ENCODE measurements at regions not wholly inside any gene's neighbourhood (a gene's known extent, or its start where the extent isn't known, plus 50 kb on each side); places are given as distances from the start of the nearest gene placed in this dataset.

- no peaks in the 10 kb centered on the region for H4K20me1 ChIP-seq (ENCODE audit: insufficient read depth)
- H3K27ac ChIP-seq (ENCODE audit: low read depth in 2 of 2, low read length in 1 of 2): no peak overlapping the region
- H2AFZ ChIP-seq (ENCODE audit: low read depth): no peak overlapping the region
- H3K4me2 ChIP-seq: no peak overlapping the region
- H3K9me3 ChIP-seq: no peaks in the 10 kb centered on the region
- 95% methylated on average over 1 of the region's 1 CpG for WGBS (ENCODE audit: low lambda C conversion rate)
- H3K4me3 ChIP-seq (ENCODE audit: low read depth in 2 of 2, low read length in 1 of 2): no peak overlapping the region
- no peaks in the 10 kb centered on the region for H3K36me3 ChIP-seq (replicated peaks in 1 of 2; ENCODE audit: control insufficient read depth in 1 of 2, insufficient read depth in 2 of 2, low read length in 1 of 2)
- H3K4me1 ChIP-seq (ENCODE audit: control insufficient read depth in 1 of 2, insufficient read depth in 2 of 2, low read depth in 1 of 2, low read length in 1 of 2): peaks cover 0 to 4% of the 10 kb centered on the region in 2 experiments; a peak in 1 of 4 replicates
- POLR2A ChIA-PET: no interaction called here
- no peak overlapping the region for H3K9ac ChIP-seq
- no peak for DNase-seq
- no peaks in the 10 kb centered on the region for H3K27me3 ChIP-seq (ENCODE audit: insufficient read depth)
- H3K9me2 ChIP-seq: no peaks in the 10 kb centered on the region
- no peaks in the 10 kb centered on the region for H3K79me2 ChIP-seq (ENCODE audit: insufficient read depth)
- CTCF ChIA-PET: no interaction called here
- no peak for TF ChIP-seq SIN3A (IDR thresholded peaks at IDR 0.05; ENCODE audit: borderline replicate concordance, low read depth, low read length)
- TF ChIP-seq JUND (IDR thresholded peaks at IDR 0.05): no peak
- no peak for TF ChIP-seq YY1 (IDR thresholded peaks at IDR 0.05; ENCODE audit: low read depth)
- no peak for TF ChIP-seq GABPA (IDR thresholded peaks at IDR 0.05; ENCODE audit: low read depth)
- TF ChIP-seq CHD2 (IDR thresholded peaks at IDR 0.05; ENCODE audit: low read length, partially characterized antibody): no peak
- no peak for TF ChIP-seq RXRA (IDR thresholded peaks at IDR 0.05; ENCODE audit: borderline replicate concordance, low read depth)
- no peak for TF ChIP-seq EP300 (IDR thresholded peaks at IDR 0.05; ENCODE audit: borderline replicate concordance in 1 of 2, low read depth in 1 of 2, low read length in 1 of 2)
- no peak for TF ChIP-seq RAD21 (IDR thresholded peaks at IDR 0.05; ENCODE audit: low read length)
- no peak for TF ChIP-seq MXI1 (IDR thresholded peaks at IDR 0.05; ENCODE audit: low read depth, low read length)
- no peak for TF ChIP-seq NRF1 (IDR thresholded peaks at IDR 0.05; ENCODE audit: low read depth, low read length)
- TF ChIP-seq, protein P1, sequence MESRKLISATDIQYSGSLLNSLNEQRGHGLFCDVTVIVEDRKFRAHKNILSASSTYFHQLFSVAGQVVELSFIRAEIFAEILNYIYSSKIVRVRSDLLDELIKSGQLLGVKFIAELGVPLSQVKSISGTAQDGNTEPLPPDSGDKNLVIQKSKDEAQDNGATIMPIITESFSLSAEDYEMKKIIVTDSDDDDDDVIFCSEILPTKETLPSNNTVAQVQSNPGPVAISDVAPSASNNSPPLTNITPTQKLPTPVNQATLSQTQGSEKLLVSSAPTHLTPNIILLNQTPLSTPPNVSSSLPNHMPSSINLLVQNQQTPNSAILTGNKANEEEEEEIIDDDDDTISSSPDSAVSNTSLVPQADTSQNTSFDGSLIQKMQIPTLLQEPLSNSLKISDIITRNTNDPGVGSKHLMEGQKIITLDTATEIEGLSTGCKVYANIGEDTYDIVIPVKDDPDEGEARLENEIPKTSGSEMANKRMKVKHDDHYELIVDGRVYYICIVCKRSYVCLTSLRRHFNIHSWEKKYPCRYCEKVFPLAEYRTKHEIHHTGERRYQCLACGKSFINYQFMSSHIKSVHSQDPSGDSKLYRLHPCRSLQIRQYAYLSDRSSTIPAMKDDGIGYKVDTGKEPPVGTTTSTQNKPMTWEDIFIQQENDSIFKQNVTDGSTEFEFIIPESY (IDR thresholded peaks at IDR 0.05; ENCODE audit: borderline replicate concordance, low read depth): no peak
- no peak for TF ChIP-seq FOXJ3 (CRISPR knock-in tag; IDR thresholded peaks at IDR 0.05)
- TF ChIP-seq FOXM1 (IDR thresholded peaks at IDR 0.05; ENCODE audit: low read depth): no peak
- H3F3A ChIP-seq (replicated peaks; ENCODE audit: insufficient read depth): no peaks in the 10 kb centered on the region
Observed at GRCh38 chr12:76156314-76156713, 71.8 kb upstream of the NAP1L1 start.

GRCh38 chr12:76155157-76155670 lies 70.7 kb upstream of the NAP1L1 start:
- Histone ChIP-seq H3K9me3 (no peaks in the 10 kb centered on the region), H3K27ac (ENCODE audit: low read depth in 2 of 2, low read length in 1 of 2) (no peak overlapping the region), H3F3A (replicated peaks; ENCODE audit: insufficient read depth) (no peaks in the 10 kb centered on the region), H3K4me2 (no peak overlapping the region), H3K9ac (no peak overlapping the region), H3K36me3 (replicated peaks in 1 of 2; ENCODE audit: control insufficient read depth in 1 of 2, insufficient read depth in 2 of 2, low read length in 1 of 2) (no peaks in the 10 kb centered on the region), H2AFZ (ENCODE audit: low read depth) (no peak overlapping the region; the same call in 1 of the 2 replicates), H3K9me2 (no peaks in the 10 kb centered on the region), H4K20me1 (ENCODE audit: insufficient read depth) (no peaks in the 10 kb centered on the region), H3K79me2 (ENCODE audit: insufficient read depth) (no peaks in the 10 kb centered on the region), H3K4me1 (ENCODE audit: control insufficient read depth in 1 of 2, insufficient read depth in 2 of 2, low read depth in 1 of 2, low read length in 1 of 2) (peaks cover 0 to 4% of the 10 kb centered on the region in 2 experiments; a peak in 1 of 4 replicates), H3K27me3 (ENCODE audit: insufficient read depth) (no peaks in the 10 kb centered on the region), H3K4me3 (ENCODE audit: low read depth in 2 of 2, low read length in 1 of 2) (no peak overlapping the region)
- 92% methylated on average over 2 of the region's 2 CpGs for WGBS (ENCODE audit: low lambda C conversion rate)
- no peak for DNase-seq
- CTCF ChIA-PET: no interaction called here
- POLR2A ChIA-PET: no interaction called here
- TF ChIP-seq TEAD4 (IDR thresholded peaks at IDR 0.05; ENCODE audit: borderline replicate concordance, insufficient read depth) (no peak), EZH2phosphoT487 (IDR thresholded peaks at IDR 0.05; ENCODE audit: borderline replicate concordance, low read depth) (no peak), NRF1 (IDR thresholded peaks at IDR 0.05; ENCODE audit: low read depth, low read length) (no peak), SIN3A (IDR thresholded peaks at IDR 0.05; ENCODE audit: borderline replicate concordance, low read depth, low read length) (no peak), FOXM1 (IDR thresholded peaks at IDR 0.05; ENCODE audit: low read depth) (no peak), RAD21 (IDR thresholded peaks at IDR 0.05; ENCODE audit: low read length) (no peak), TAF1 (IDR thresholded peaks at IDR 0.05; ENCODE audit: borderline replicate concordance, low read depth, low read length) (no peak), YY1 (IDR thresholded peaks at IDR 0.05; ENCODE audit: low read depth) (no peak), TCF12 (IDR thresholded peaks at IDR 0.05) (no peak), NFIC (IDR thresholded peaks at IDR 0.05; ENCODE audit: borderline replicate concordance) (no peak), SMC3 (IDR thresholded peaks at IDR 0.05; ENCODE audit: low read depth, low read length) (no peak), USF2 (IDR thresholded peaks at IDR 0.05; ENCODE audit: borderline replicate concordance, low read depth, low read length) (no peak)
- TF ChIP-seq, protein P1 (IDR thresholded peaks at IDR 0.05; ENCODE audit: borderline replicate concordance, low read depth): no peak
